H1 (cell line): ENCODE measurements at regions not wholly inside any gene's neighbourhood (a gene's known extent, or its start where the extent isn't known, plus 50 kb on each side); places are given as distances from the start of the nearest gene placed in this dataset.

ENCODE experiments used
- EP300 ChIP-seq, 2 experiments: IDR thresholded peaks; 1 replicate in 1 of 2; 2 replicates in 1 of 2; pipeline ENCODE4 v1.6.1; 2011 to 2012; ENCODE audit warnings: low read depth in 2 of 2, low read length in 2 of 2, mild to moderate bottlenecking in 2 of 2, borderline replicate concordance in 1 of 2, inconsistent platforms in 1 of 2, moderate library complexity in 1 of 2
- JUND ChIP-seq: IDR thresholded peaks from 2 replicates; pipeline ENCODE4 v1.6.1; 2011; ENCODE audit warnings: mild to moderate bottlenecking, improper control_type of control experiment, low read length
- NRF1 ChIP-seq: IDR thresholded peaks from 2 replicates; pipeline ENCODE4 v1.6.1; 2011; ENCODE audit warnings: mild to moderate bottlenecking, low read depth, low read length, improper control_type of control experiment
- POLR2A ChIP-seq, 2 experiments: IDR thresholded peaks; 1 replicate in 1 of 2; 2 replicates in 1 of 2; pipeline ENCODE4 v1.6.1; 2011; ENCODE audit warnings: low read depth in 2 of 2, low read length in 2 of 2, mild to moderate bottlenecking in 2 of 2; ENCODE audit errors: control extremely low read depth in 1 of 2
- POLR2AphosphoS5 ChIP-seq: IDR thresholded peaks from 2 replicates; pipeline ENCODE4 v1.6.1; 2011; ENCODE audit warnings: low read depth, low read length
- TAF1 ChIP-seq: IDR thresholded peaks from 2 replicates; pipeline ENCODE4 v1.6.1; 2011; ENCODE audit warnings: mild to moderate bottlenecking, low read depth, low read length
- YY1 ChIP-seq: IDR thresholded peaks from 2 replicates; pipeline ENCODE4 v1.6.1; 2011; ENCODE audit warnings: low read depth, mild to moderate bottlenecking, low read length
- TF ChIP-seq, protein P1 (sequence below), 3 experiments: IDR thresholded peaks; 1 replicate in 2 of 3; 2 replicates in 1 of 3; pipeline versions ENCODE4 v1.5.1 to v1.6.1; 2011; ENCODE audit warnings: low read length in 3 of 3, mild to moderate bottlenecking in 3 of 3, inconsistent platforms in 2 of 3, low read depth in 1 of 3, moderate library complexity in 1 of 3; ENCODE audit not compliant: insufficient read depth in 1 of 3; ENCODE audit errors: control extremely low read depth in 1 of 3
- TF ChIP-seq, protein P2 (sequence below): fragments of 300-600 bp; sonication (generic); IDR thresholded peaks from 2 replicates; pipeline ENCODE4 v1.7.1; 2012; ENCODE audit warnings: low read length, moderate library complexity, mild to moderate bottlenecking, inconsistent platforms; ENCODE audit not compliant: insufficient replicate concordance

DNA sequence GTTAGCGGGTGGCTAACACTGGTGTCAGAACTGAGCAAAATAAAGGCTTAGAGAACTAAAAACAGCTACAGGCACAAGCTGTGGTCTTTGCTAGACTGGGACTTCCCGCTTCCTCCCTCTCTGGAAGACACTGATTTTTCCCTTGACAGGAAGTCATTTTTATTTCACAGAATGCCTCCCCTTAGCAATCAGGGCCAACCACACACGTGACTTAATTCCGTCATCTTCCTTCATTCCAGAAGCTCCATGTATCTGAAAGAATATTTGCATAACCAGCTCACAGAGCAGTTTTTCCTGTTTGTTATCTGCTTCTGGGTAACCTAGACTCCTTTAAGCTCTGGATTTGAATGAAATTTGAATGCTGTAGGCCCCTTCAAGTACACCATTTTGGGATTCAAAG, 327.5 kb upstream of the FRG1 start:
- TF ChIP-seq, protein P1, sequence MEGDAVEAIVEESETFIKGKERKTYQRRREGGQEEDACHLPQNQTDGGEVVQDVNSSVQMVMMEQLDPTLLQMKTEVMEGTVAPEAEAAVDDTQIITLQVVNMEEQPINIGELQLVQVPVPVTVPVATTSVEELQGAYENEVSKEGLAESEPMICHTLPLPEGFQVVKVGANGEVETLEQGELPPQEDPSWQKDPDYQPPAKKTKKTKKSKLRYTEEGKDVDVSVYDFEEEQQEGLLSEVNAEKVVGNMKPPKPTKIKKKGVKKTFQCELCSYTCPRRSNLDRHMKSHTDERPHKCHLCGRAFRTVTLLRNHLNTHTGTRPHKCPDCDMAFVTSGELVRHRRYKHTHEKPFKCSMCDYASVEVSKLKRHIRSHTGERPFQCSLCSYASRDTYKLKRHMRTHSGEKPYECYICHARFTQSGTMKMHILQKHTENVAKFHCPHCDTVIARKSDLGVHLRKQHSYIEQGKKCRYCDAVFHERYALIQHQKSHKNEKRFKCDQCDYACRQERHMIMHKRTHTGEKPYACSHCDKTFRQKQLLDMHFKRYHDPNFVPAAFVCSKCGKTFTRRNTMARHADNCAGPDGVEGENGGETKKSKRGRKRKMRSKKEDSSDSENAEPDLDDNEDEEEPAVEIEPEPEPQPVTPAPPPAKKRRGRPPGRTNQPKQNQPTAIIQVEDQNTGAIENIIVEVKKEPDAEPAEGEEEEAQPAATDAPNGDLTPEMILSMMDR (IDR thresholded peaks at IDR 0.05; ENCODE audit: control extremely low read depth in 1 of 3, insufficient read depth in 1 of 3, low read depth in 1 of 3, low read length in 3 of 3), result no peak
- TF ChIP-seq YY1, result no peak
- TF ChIP-seq POLR2AphosphoS5, result no peak
- TF ChIP-seq EP300 (IDR thresholded peaks at IDR 0.05; ENCODE audit: borderline replicate concordance in 1 of 2, low read depth in 2 of 2, low read length in 2 of 2), result no peak
- no peak for TF ChIP-seq NRF1
- TF ChIP-seq JUND, result no peak
- TF ChIP-seq POLR2A (IDR thresholded peaks at IDR 0.05; ENCODE audit: control extremely low read depth in 1 of 2, low read depth in 2 of 2, low read length in 2 of 2), result no peak
- TF ChIP-seq TAF1, result no peak
- TF ChIP-seq, protein P2, sequence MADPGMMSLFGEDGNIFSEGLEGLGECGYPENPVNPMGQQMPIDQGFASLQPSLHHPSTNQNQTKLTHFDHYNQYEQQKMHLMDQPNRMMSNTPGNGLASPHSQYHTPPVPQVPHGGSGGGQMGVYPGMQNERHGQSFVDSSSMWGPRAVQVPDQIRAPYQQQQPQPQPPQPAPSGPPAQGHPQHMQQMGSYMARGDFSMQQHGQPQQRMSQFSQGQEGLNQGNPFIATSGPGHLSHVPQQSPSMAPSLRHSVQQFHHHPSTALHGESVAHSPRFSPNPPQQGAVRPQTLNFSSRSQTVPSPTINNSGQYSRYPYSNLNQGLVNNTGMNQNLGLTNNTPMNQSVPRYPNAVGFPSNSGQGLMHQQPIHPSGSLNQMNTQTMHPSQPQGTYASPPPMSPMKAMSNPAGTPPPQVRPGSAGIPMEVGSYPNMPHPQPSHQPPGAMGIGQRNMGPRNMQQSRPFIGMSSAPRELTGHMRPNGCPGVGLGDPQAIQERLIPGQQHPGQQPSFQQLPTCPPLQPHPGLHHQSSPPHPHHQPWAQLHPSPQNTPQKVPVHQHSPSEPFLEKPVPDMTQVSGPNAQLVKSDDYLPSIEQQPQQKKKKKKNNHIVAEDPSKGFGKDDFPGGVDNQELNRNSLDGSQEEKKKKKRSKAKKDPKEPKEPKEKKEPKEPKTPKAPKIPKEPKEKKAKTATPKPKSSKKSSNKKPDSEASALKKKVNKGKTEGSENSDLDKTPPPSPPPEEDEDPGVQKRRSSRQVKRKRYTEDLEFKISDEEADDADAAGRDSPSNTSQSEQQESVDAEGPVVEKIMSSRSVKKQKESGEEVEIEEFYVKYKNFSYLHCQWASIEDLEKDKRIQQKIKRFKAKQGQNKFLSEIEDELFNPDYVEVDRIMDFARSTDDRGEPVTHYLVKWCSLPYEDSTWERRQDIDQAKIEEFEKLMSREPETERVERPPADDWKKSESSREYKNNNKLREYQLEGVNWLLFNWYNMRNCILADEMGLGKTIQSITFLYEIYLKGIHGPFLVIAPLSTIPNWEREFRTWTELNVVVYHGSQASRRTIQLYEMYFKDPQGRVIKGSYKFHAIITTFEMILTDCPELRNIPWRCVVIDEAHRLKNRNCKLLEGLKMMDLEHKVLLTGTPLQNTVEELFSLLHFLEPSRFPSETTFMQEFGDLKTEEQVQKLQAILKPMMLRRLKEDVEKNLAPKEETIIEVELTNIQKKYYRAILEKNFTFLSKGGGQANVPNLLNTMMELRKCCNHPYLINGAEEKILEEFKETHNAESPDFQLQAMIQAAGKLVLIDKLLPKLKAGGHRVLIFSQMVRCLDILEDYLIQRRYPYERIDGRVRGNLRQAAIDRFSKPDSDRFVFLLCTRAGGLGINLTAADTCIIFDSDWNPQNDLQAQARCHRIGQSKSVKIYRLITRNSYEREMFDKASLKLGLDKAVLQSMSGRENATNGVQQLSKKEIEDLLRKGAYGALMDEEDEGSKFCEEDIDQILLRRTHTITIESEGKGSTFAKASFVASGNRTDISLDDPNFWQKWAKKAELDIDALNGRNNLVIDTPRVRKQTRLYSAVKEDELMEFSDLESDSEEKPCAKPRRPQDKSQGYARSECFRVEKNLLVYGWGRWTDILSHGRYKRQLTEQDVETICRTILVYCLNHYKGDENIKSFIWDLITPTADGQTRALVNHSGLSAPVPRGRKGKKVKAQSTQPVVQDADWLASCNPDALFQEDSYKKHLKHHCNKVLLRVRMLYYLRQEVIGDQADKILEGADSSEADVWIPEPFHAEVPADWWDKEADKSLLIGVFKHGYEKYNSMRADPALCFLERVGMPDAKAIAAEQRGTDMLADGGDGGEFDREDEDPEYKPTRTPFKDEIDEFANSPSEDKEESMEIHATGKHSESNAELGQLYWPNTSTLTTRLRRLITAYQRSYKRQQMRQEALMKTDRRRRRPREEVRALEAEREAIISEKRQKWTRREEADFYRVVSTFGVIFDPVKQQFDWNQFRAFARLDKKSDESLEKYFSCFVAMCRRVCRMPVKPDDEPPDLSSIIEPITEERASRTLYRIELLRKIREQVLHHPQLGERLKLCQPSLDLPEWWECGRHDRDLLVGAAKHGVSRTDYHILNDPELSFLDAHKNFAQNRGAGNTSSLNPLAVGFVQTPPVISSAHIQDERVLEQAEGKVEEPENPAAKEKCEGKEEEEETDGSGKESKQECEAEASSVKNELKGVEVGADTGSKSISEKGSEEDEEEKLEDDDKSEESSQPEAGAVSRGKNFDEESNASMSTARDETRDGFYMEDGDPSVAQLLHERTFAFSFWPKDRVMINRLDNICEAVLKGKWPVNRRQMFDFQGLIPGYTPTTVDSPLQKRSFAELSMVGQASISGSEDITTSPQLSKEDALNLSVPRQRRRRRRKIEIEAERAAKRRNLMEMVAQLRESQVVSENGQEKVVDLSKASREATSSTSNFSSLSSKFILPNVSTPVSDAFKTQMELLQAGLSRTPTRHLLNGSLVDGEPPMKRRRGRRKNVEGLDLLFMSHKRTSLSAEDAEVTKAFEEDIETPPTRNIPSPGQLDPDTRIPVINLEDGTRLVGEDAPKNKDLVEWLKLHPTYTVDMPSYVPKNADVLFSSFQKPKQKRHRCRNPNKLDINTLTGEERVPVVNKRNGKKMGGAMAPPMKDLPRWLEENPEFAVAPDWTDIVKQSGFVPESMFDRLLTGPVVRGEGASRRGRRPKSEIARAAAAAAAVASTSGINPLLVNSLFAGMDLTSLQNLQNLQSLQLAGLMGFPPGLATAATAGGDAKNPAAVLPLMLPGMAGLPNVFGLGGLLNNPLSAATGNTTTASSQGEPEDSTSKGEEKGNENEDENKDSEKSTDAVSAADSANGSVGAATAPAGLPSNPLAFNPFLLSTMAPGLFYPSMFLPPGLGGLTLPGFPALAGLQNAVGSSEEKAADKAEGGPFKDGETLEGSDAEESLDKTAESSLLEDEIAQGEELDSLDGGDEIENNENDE, result no peak
